GM18520 (cell line): ENCODE measurements at regions not wholly inside any gene's neighbourhood (a gene's known extent, or its start where the extent isn't known, plus 50 kb on each side); places are given as distances from the start of the nearest gene placed in this dataset.
"Not testable (repeated sequence)": the region's sequence is repeated elsewhere in the genome, so short reads cannot be mapped to it uniquely, and the experiment has no call there.

Experiments
- ATAC-seq: cut with Tn5 transposase; IDR thresholded peaks from one replicate; pipeline ENCODE4 v1.9.1; 2021; ENCODE audit not compliant: unreplicated experiment

- ATAC-seq: no peak
Observed at GRCh38 chr1:100597061-100597741, 59.3 kb downstream of the GPR88 start.

DNA sequence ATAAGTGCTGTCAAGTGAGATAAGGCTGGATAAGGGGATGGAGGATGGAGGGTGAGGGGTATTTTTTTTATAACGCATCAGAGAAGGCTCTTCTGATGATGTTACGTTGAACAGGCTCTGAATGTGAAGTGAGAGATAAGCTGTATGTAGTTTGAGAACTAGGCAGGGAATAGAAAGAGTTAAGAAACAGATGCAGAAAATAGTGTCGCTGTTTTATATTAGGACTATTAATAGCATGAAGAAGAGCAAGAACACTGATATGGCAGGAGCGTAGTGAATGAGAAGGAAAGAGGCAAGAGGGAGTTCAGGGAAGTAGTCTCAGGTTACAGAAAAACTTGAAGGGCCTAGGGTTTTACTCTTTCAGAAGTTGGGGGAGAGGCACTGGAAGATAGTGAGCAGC, 59.8 kb downstream of the GPR88 start:
- ATAC-seq: no peak

DNA sequence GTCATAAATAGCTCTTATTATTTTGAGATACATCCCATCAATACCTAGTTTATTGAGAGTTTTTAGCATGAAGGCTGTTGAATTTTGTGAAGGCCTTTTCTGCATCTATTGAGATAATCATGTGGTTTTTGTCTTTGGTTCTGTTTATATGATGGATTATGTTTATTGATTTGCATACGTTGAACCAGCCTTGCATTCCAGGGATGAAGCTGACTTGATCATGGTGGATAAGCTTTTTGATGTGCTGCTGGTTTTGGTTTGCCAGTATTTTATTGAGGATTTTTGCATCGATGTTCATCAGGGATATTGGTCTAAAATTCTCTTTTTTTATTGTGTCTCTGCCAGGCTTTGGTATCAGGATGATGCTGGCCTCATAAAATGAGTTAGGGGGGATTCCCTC, 62.4 kb downstream of the GPR88 start:
- not testable (repeated sequence) for ATAC-seq

- ATAC-seq: not testable (repeated sequence)
Observed at GRCh38 chr1:100602028-100602427, 64.1 kb downstream of the GPR88 start.

DNA sequence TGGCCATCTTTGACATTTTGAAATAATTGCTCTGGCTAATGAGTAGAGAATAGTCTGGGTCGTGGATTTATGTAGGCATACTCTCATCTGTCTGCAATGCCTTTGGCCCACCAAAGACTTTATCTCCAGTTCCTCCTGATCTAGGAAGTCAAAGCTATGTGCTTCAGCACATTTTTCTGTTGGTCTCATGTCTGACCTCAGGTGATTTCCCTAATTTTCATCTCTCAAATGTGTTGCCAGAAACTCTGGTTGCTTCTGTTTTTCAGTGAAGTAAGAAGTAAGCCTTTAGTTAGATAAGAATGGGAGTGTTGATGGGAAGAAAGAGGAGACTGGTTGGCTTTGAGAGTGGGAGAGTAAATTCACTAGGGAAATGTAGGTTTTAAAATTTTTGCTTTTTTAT, 66.4 kb downstream of the GPR88 start:
- ATAC-seq: peak; percentile 88

DNA sequence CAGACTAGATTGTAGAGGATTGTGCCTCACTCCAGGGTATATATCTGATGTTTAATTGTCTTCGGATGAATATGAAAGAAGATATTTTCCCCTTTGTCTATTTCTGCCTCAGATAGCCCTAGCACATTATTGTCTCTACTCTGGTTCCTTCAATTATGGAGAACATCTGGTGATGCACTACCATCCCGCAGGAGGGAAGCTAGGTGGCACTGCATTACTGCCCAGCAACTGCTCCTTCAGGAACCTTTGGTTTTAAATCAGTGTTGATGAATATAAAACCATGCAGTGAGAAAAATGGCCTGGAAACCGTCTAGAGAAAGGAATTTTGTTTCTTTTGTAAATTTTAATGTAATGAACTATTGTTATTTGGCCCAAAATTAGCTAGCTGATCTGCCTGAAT, 68.5 kb downstream of the GPR88 start:
- ATAC-seq: no peak

DNA sequence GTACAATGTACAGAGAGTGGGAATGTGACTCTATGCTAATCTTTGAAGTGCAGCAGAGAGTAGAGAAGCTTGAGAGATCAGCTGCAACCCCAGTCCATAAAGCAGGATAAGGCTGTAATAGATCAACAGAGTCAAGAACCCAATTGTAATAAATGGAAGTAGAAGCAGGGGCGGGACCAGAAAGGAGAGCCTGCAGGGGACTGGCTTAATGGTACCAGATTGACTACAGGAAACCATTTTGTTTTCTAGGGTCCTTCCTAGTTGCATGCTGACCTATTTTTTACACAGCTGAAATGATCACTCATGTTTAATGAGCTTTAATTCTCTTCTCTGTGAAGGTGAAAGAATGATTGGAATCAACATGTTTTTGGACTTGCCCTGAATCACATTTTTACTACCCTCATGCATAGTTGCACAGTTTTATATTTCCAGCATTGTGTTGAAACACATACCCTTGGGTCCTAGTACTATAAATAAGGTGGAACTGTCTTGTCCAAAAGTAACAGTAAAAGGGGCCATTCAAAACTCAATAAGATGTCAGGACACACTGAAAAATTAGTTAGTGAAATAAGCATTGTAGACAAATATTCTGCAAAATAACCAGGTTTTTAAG, 69.8 kb downstream of the GPR88 start:
- no peak for ATAC-seq

DNA sequence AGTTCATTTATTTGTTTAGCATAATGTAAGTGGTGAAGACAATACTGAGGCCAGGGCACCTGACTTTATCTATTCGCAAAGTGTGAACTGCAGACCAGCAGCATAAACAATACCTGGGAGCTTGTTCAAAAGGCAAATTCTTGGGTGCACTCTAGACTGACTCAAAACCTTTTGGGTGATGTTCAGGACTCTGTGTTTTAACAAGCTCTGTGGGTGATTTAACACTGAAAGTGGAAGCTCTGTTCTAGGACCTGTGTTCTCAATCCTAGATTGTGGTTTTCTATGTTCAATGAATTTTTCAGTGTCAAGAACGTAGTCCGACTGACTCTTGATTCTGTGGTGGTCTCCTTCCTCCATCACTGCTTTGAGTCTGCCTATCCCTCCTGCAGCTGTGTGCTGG, 71.9 kb downstream of the GPR88 start:
- ATAC-seq: no peak

DNA sequence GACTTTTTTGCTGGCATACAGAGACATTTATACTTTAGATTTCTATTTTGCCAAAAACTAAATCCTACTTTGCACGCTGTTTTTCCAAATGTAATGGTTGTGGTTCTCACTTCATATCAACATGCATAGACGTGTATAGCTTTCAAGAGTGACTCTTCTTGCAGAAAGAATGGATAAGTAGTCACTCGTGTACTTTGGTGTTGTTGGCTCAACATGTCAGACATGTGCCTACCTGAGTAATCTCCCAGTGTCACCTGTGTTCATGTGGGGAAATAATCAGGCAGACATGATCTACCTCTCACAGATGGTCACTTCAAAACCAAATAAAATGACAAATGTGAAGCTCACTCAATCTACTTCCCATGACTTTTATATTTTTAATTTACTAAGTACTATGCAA, 73.1 kb downstream of the GPR88 start:
- ATAC-seq: no peak

- no peak for ATAC-seq
Observed at GRCh38 chr1:100612540-100612939, 74.6 kb downstream of the GPR88 start.

DNA sequence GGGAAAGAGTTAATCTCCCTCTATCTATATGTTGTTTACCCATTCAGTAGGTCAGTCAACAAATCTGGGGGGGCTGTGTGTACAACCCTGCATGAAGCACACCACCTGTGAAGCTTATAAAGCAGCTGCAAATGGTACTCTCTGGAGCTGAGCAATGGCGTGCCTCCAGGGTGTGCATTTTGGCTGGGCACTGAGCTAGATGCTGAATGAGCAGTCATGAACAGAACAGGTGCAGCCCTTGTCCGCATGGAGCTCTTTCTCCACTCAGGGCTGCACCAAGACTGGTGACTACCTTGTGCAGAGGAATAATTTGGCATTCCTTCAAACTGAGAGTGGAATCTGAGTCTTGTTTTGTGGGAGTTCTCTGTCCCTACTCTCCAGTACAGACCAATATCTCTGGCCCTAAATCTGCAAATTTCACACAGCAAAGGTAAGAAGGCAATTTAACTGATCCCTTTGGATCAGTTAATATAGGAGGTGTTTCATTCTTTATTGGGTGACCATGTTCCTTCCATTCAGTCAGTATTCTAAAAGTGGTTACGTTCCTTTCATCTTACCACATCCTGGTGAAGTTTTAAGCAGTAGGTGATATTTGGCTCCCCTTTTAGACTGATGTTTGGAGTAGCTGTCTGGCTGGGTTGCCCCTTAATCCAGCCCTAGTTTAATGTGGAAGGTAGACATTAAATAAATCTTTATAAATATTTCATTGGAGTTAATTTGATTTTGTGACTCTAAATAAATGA, 76.0 kb downstream of the GPR88 start:
- ATAC-seq: no peak

DNA sequence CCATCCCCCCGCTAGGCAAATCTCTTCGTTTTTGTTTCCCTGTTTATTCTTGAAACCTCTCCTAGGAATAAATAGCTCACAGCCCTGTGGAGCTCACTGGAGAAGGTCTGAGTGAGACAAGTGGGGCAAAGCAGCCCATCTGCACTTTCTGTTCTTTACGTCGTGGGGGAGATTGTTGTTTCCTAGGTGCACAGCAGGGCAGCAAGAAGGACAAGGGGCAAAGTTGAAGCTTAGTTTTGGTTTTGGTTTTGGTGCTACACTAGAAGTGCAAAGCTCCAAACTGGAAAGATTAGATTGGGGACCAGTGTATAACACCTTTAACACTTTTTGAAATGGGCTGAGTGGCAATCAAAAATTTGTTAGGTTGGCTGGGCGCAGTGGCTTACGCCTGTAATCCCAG, 76.6 kb downstream of the GPR88 start:
- no peak for ATAC-seq

- no peak for ATAC-seq
Observed at GRCh38 chr1:100615686-100616085, 77.7 kb downstream of the GPR88 start.

- no peak for ATAC-seq
Observed at GRCh38 chr1:100616121-100616621, 78.2 kb downstream of the GPR88 start.

DNA sequence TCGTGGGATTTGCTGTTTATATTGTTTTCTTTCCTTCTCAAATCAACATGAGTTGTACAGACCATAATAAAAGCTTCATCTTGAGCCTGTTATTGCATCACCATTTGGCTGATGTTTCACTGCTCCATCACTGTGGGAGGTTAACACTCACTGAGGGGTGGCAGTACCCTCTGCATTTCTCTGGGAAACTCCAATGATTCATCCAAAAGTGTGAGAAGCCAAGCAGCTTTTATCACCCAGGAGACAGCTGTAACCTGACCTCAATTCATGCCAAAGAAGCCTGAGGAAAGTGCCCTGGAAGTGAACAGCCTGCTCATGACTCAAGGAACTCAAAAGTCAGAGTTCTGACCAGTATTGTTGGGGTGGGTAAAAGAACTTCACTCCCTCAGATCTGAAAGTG, 84.1 kb downstream of the GPR88 start:
- no peak for ATAC-seq

- no peak for ATAC-seq
Observed at GRCh38 chr1:100622506-100622905, 84.6 kb downstream of the GPR88 start.

DNA sequence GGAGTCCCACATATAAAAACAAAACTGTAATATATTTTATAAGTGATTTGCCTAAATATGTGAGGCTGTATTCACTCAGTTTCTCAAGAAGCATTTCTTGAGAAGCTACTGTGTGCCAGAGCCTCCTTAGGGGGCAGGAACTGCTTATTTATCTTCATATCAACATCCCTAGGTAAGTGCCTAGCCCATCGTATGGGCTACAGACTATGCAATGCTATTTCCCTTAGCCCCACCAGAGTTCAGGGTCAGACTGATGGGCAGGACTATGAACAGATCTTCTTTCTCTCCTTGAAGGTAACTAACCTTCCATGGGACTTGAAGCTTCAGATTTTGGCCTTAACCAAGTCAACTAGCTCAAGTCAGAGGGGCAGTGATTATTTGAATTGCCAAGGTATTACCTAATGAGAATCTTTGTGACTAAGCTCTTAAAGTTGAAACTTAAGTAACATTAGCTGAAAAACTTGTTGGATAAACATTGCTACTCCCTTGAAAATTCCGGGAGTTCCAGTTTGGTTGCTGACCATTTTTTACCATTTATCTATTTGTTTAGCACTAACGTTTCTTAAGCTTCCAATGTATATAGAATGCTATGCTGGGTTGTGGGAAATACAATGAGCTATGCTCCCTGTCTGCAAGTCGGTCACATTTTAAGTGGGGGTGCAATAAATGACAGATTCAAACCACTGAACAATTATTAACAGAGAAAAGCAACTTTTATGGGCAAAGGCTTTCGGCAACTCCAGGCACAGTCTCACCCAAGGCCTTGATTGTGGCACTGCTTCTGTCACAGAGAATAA, 85.2 kb downstream of the GPR88 start:
- no peak for ATAC-seq

GRCh38 chr1:100624886-100625610, 87.1 kb downstream of the GPR88 start:
- ATAC-seq: no peak

GRCh38 chr1:100626397-100626796, 88.5 kb downstream of the GPR88 start:
- no peak for ATAC-seq

GRCh38 chr1:100627054-100627716, 89.2 kb downstream of the GPR88 start:
- no peak for ATAC-seq
